Activated T-cell treated with anti-CD3 and anti-CD28 coated beads, Interleukin-2, amount 50 U/mL, for 4 hours (primary cell): ENCODE measurements at regions not wholly inside any gene's neighbourhood (a gene's known extent, or its start where the extent isn't known, plus 50 kb on each side); places are given as distances from the start of the nearest gene placed in this dataset.
"Not testable (repeated sequence)": the region's sequence is repeated elsewhere in the genome, so short reads cannot be mapped to it uniquely, and the experiment has no call there.

Experiments used
- ATAC-seq, 2 donors: fragments of 200-7000 bp; cut with Tn5 transposase; one replicate each; pipeline ENCODE4 v1.10.0; 2021
- DNase-seq: peaks from one replicate; pipeline ENCODE4 v3.0.0-alpha.2; 2020
- H3K27me3 Mint-ChIP-seq: one replicate; pipeline ENCODE4 v1.8.0; 2021; ENCODE audit warnings: low read depth, mixed read lengths
- H3K36me3 Mint-ChIP-seq: one replicate; pipeline ENCODE4 v1.8.0; 2022; ENCODE audit warnings: mixed read lengths; ENCODE audit not compliant: insufficient read depth
- H3K4me1 Mint-ChIP-seq: one replicate; pipeline ENCODE4 v1.8.0; 2021; ENCODE audit warnings: low read depth, mixed read lengths
- H3K4me3 Mint-ChIP-seq: one replicate; pipeline ENCODE4 v1.8.0; 2021; ENCODE audit warnings: mild to moderate bottlenecking, moderate library complexity, mixed read lengths
- H3K9me3 Mint-ChIP-seq: one replicate; pipeline ENCODE4 v1.8.0; 2021; ENCODE audit warnings: mixed read lengths

- no peaks in the 10 kb centered on the region for H3K36me3 Mint-ChIP-seq
- H3K9me3 Mint-ChIP-seq: peaks cover 3% of the 10 kb centered on the region
- no peaks in the 10 kb centered on the region for H3K4me1 Mint-ChIP-seq
- no peaks in the 10 kb centered on the region for H3K27me3 Mint-ChIP-seq
- H3K4me3 Mint-ChIP-seq: no peak overlapping the region
- DNase-seq (no peak), ATAC-seq (no peak)
Observed at GRCh38 chr2:180261976-180262375, 254.9 kb upstream of the CWC22 start.

GRCh38 chr2:180258579-180258978, 251.5 kb upstream of the CWC22 start:
- ATAC-seq: no peak
- Mint-ChIP-seq H3K4me1 (no peaks in the 10 kb centered on the region), H3K9me3 (no peaks in the 10 kb centered on the region), H3K36me3 (no peaks in the 10 kb centered on the region), H3K27me3 (no peaks in the 10 kb centered on the region), H3K4me3 (no peak overlapping the region)
- DNase-seq: no peak

GRCh38 chr2:180258041-180258537, 251.0 kb upstream of the CWC22 start:
- Mint-ChIP-seq H3K9me3 (no peaks in the 10 kb centered on the region), H3K27me3 (no peaks in the 10 kb centered on the region), H3K4me1 (no peaks in the 10 kb centered on the region), H3K4me3 (no peak overlapping the region), H3K36me3 (no peaks in the 10 kb centered on the region)
- DNase-seq (no peak), ATAC-seq (no peak)

- no peaks in the 10 kb centered on the region for H3K27me3 Mint-ChIP-seq
Observed at GRCh38 chr2:180257247-180257646, 250.2 kb upstream of the CWC22 start.

DNA sequence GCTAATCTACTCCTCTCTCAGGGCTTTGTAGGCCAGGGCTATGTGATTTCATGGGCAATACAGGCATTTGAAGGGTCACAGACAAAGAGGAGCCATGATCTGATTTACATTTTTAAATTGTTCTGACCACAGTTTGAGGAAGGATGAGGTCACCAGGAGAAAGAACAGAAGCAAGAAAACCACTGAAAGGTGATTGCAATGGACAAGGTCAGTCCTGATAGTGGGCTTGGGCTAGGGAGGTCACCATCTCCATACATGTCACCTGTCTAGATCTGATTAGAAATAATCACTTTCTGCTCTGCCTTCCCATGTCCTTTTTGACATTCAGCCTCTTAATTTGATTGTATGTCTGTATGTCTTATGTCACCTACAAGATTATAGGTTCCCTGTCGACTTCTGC, 248.9 kb upstream of the CWC22 start:
- DNase-seq (no peak), ATAC-seq (no peak)
- Mint-ChIP-seq H3K4me3 (no peak overlapping the region), H3K4me1 (no peaks in the 10 kb centered on the region), H3K27me3 (no peaks in the 10 kb centered on the region), H3K36me3 (no peaks in the 10 kb centered on the region), H3K9me3 (no peaks in the 10 kb centered on the region)

More at GRCh38 chr2:180257247-180257646, 250.2 kb upstream of the CWC22 start:
- no peak for ATAC-seq
- Mint-ChIP-seq H3K9me3 (no peaks in the 10 kb centered on the region), H3K4me1 (no peaks in the 10 kb centered on the region), H3K36me3 (no peaks in the 10 kb centered on the region), H3K4me3 (no peak overlapping the region)
- DNase-seq: no peak

- no peaks in the 10 kb centered on the region for H3K9me3 Mint-ChIP-seq
- no peaks in the 10 kb centered on the region for H3K27me3 Mint-ChIP-seq
- DNase-seq: no peak
Observed at GRCh38 chr2:180254872-180255271, 247.8 kb upstream of the CWC22 start.

DNA sequence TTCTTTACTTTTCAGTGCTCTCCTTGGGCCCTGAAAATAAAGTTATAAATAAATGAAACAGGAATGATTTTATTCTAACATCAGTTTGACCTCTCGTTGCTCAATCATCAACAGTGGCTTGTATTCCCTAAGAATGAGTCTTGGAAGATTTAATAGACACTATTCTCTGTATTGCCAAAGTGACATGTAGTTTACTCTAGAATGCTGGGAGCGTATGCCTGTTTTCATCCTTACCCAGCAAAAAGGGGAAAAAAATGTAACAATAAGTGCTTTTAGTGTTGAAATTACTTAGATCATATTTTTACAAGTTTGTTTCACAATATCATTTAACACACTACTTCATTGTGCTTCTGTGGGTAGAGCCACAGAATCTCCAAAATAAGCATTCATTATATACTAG, 240.6 kb upstream of the CWC22 start:
- no peak overlapping the region for H3K4me3 Mint-ChIP-seq
- H3K4me1 Mint-ChIP-seq: no peaks in the 10 kb centered on the region
- H3K27me3 Mint-ChIP-seq: no peaks in the 10 kb centered on the region
- no peaks in the 10 kb centered on the region for H3K36me3 Mint-ChIP-seq
- H3K9me3 Mint-ChIP-seq: no peaks in the 10 kb centered on the region
- ATAC-seq: no peak
- DNase-seq: no peak

More at GRCh38 chr2:180254872-180255271, 247.8 kb upstream of the CWC22 start:
- H3K36me3 Mint-ChIP-seq: no peaks in the 10 kb centered on the region
- H3K4me1 Mint-ChIP-seq: no peaks in the 10 kb centered on the region
- ATAC-seq: no peak
- H3K4me3 Mint-ChIP-seq: no peak overlapping the region

DNA sequence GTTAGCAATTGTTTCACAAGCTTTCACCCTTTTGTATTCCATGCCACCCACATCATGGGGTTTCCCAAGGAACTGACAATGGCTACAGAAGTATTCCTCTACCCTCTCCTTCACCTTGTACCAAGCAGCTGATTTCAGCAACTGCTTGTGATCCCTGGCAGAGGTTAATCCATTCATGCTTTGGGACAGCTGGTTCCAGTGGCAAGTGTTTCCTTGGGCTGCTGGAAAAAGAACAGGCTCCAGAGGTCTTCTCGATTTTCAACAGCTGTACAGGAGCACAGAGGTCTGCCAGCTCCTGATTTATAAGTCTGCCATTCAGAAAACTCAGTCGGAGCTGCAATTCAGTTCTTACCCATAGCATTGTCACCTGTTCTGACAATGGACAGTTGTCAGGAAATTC, 239.2 kb upstream of the CWC22 start:
- H3K4me1 Mint-ChIP-seq: no peaks in the 10 kb centered on the region
- ATAC-seq (no peak), DNase-seq (no peak)
- no peaks in the 10 kb centered on the region for H3K27me3 Mint-ChIP-seq
- no peak overlapping the region for H3K4me3 Mint-ChIP-seq
- H3K9me3 Mint-ChIP-seq: no peaks in the 10 kb centered on the region
- H3K36me3 Mint-ChIP-seq: no peaks in the 10 kb centered on the region

GRCh38 chr2:180240774-180241173, 233.7 kb upstream of the CWC22 start:
- Mint-ChIP-seq H3K27me3 (no peaks in the 10 kb centered on the region), H3K9me3 (no peaks in the 10 kb centered on the region), H3K4me1 (no peaks in the 10 kb centered on the region), H3K36me3 (no peaks in the 10 kb centered on the region), H3K4me3 (no peak overlapping the region)
- ATAC-seq: no peak
- no peak for DNase-seq

GRCh38 chr2:180238729-180239128, 231.6 kb upstream of the CWC22 start:
- ATAC-seq (no peak), DNase-seq (no peak)
- Mint-ChIP-seq H3K27me3 (peaks cover 4% of the 10 kb centered on the region), H3K9me3 (no peaks in the 10 kb centered on the region), H3K4me3 (no peak overlapping the region), H3K4me1 (no peaks in the 10 kb centered on the region), H3K36me3 (no peaks in the 10 kb centered on the region)

DNA sequence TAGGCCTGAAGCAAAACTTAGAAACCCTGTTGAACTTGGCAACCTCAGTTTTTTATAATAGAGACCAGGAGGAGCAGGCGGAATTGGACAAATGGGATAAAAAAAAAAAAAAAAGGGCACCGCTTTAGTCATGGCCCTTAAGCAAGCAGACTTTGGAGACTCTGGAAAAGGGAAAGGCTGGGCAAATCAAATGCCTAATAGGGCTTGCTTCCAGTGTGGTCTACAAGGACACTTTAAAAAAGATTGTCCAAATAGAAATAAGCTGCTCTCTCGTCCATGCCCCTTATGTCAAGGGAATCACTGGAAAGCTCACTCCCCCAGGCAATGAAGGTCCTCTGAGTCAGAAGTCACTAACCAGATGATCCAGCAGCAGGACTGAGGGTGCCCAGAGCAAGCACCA, 229.0 kb upstream of the CWC22 start:
- DNase-seq, H3K4me1 Mint-ChIP-seq, H3K9me3 Mint-ChIP-seq, ATAC-seq, H3K36me3 Mint-ChIP-seq, H3K4me3 Mint-ChIP-seq, H3K27me3 Mint-ChIP-seq: not testable (repeated sequence)

GRCh38 chr2:180235506-180235905, 228.4 kb upstream of the CWC22 start:
- H3K27me3 Mint-ChIP-seq, H3K9me3 Mint-ChIP-seq, ATAC-seq, DNase-seq, H3K4me3 Mint-ChIP-seq, H3K36me3 Mint-ChIP-seq, H3K4me1 Mint-ChIP-seq: not testable (repeated sequence)

- DNase-seq, H3K4me3 Mint-ChIP-seq, H3K4me1 Mint-ChIP-seq: not testable (repeated sequence)
Observed at GRCh38 chr2:180234991-180235390, 227.9 kb upstream of the CWC22 start.

GRCh38 chr2:180231015-180231414, 223.9 kb upstream of the CWC22 start:
- peaks cover 4% of the 10 kb centered on the region for H3K27me3 Mint-ChIP-seq
- ATAC-seq (no peak), DNase-seq (no peak)
- H3K36me3 Mint-ChIP-seq: no peaks in the 10 kb centered on the region
- H3K9me3 Mint-ChIP-seq: peaks cover 4% of the 10 kb centered on the region
- H3K4me3 Mint-ChIP-seq: no peak overlapping the region
- H3K4me1 Mint-ChIP-seq: no peaks in the 10 kb centered on the region

More at GRCh38 chr2:180234991-180235390, 227.9 kb upstream of the CWC22 start:
- H3K27me3 Mint-ChIP-seq, ATAC-seq, H3K36me3 Mint-ChIP-seq, H3K9me3 Mint-ChIP-seq: not testable (repeated sequence)

- Mint-ChIP-seq H3K4me1 (no peaks in the 10 kb centered on the region), H3K36me3 (no peaks in the 10 kb centered on the region), H3K27me3 (peaks cover 4% of the 10 kb centered on the region), H3K9me3 (peaks cover 4% of the 10 kb centered on the region), H3K4me3 (no peak overlapping the region)
- DNase-seq: no peak
- no peak for ATAC-seq
Observed at GRCh38 chr2:180227461-180227860, 220.4 kb upstream of the CWC22 start.

DNA sequence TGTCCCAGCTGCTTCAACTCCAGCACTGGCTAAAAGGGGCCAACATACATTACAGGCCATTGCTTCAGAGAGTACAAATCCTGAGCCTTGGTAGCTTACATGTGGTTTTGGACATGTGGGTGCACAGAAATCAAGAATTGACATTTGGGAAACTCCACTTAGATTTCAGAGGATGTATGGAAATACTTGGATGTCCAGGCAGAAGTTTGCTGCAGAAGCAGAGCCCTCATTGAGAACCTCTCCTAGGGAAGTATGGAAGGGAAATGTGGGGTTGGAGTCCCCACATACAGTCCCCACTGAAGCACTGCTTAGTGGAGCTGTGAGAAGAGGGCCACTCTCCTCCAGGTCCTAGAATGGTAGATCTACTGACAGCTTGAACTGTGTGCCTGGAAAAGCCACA, 218.0 kb upstream of the CWC22 start:
- H3K4me3 Mint-ChIP-seq: no peak overlapping the region
- peaks cover 4% of the 10 kb centered on the region for H3K9me3 Mint-ChIP-seq
- no peaks in the 10 kb centered on the region for H3K36me3 Mint-ChIP-seq
- DNase-seq: no peak
- no peak for ATAC-seq
- peaks cover 6% of the 10 kb centered on the region for H3K27me3 Mint-ChIP-seq
- no peaks in the 10 kb centered on the region for H3K4me1 Mint-ChIP-seq
